Panc1 (cell line): ENCODE measurements at regions not wholly inside any gene's neighbourhood (a gene's known extent, or its start where the extent isn't known, plus 50 kb on each side); places are given as distances from the start of the nearest gene placed in this dataset.

ENCODE experiments used
- ATAC-seq: fragments of 200-7000 bp; cut with Tn5 transposase; 2 replicates; pipeline ENCODE4 v1.9.1; 2020; ENCODE audit warnings: mild to moderate bottlenecking, moderate library complexity
- BruUV-seq: library from RNA; stranded (reverse); fragments of 400-500 nt; replicated peaks from 2 replicates; lab custom pipeline; 2021; lab: Mats Ljungman, UMichigan
- CTCF ChIA-PET: fragments of 300-600 bp; sonication (Branson Sonifier 250); formaldehyde crosslinking; loops from one replicate; lab custom pipeline; 2022; ENCODE audit warnings: antibody characterized with exemption; lab: Charles Lee
- POLR2A ChIA-PET: fragments of 300-600 bp; sonication (Branson Sonifier 250); formaldehyde crosslinking; loops from one replicate; lab custom pipeline; 2022; ENCODE audit warnings: antibody characterized with exemption; lab: Charles Lee
- DNase-seq: peaks from one replicate; pipeline ENCODE4 v3.0.0-alpha.2; 2010; ENCODE audit warnings: low read depth, low spot score
- H3K27ac ChIP-seq: 2 replicates; pipeline ENCODE4 v1.5.1; 2011; ENCODE audit warnings: mild to moderate bottlenecking, low read length, inconsistent platforms
- H3K27me3 ChIP-seq: fragments of 200-500 bp; sonication (Bioruptor generic); 2 replicates; pipeline ENCODE4 v1.6.0; 2014; ENCODE audit warnings: low read length, inconsistent platforms; ENCODE audit not compliant: control insufficient read depth, insufficient read depth
- H3K36me3 ChIP-seq: fragments of 200-500 bp; sonication (Bioruptor generic); 2 replicates; pipeline ENCODE4 v1.5.1; 2014; ENCODE audit warnings: inconsistent platforms, mild to moderate bottlenecking, low read length, moderate library complexity; ENCODE audit not compliant: control insufficient read depth, insufficient read depth
- H3K4me1 ChIP-seq: 2 replicates; pipeline ENCODE4 v1.5.1; 2011; ENCODE audit warnings: inconsistent platforms, mild to moderate bottlenecking, low read length, moderate library complexity; ENCODE audit not compliant: control insufficient read depth, insufficient read depth
- H3K4me3 ChIP-seq, 2 experiments: 2 replicates each; pipeline ENCODE4 v1.5.1; 2011 to 2012; ENCODE audit warnings: low read depth in 2 of 2, low read length in 2 of 2, mild to moderate bottlenecking in 2 of 2, inconsistent platforms in 1 of 2, moderate library complexity in 1 of 2
- H3K9me3 ChIP-seq: fragments of 200-500 bp; sonication (Bioruptor generic); 2 replicates; pipeline ENCODE4 v1.5.1; 2014; ENCODE audit warnings: low read depth, mild to moderate bottlenecking, inconsistent platforms, low read length, moderate library complexity; ENCODE audit not compliant: control insufficient read depth, insufficient read depth
- CTCF ChIP-seq: fragments of 450-650 bp; IDR thresholded peaks from 2 replicates; pipeline ENCODE4 v1.5.1; 2017; ENCODE audit warnings: mild to moderate bottlenecking
- POLR2AphosphoS5 ChIP-seq: IDR thresholded peaks from 2 replicates; pipeline ENCODE4 v1.6.1; 2012; ENCODE audit warnings: mild to moderate bottlenecking, low read depth, low read length, moderate library complexity
- REST ChIP-seq, 2 experiments: IDR thresholded peaks; 2 replicates each; pipeline ENCODE4 v1.6.1; 2011 to 2012; ENCODE audit warnings: low read depth in 2 of 2, control low read depth in 1 of 2, low read length in 1 of 2, mild to moderate bottlenecking in 1 of 2, moderate library complexity in 1 of 2; ENCODE audit not compliant: insufficient read depth in 1 of 2
- SIN3A ChIP-seq: IDR thresholded peaks from 2 replicates; pipeline ENCODE4 v1.6.1; 2012; ENCODE audit warnings: low read depth, mild to moderate bottlenecking, low read length, moderate library complexity, borderline replicate concordance; ENCODE audit not compliant: insufficient read depth
- TCF7L2 ChIP-seq: IDR thresholded peaks from 2 replicates; pipeline ENCODE4 v1.6.1; 2011; ENCODE audit warnings: mild to moderate bottlenecking, low read depth, low read length, inconsistent platforms
- in situ Hi-C: cut with HindIII; loops from 2 replicates; pipeline ENCODE4 v1.10.0; 2016; ENCODE audit warnings: low sequenced_read_pairs, low pct_unique_long_range_greater_than_20kb
- intact Hi-C: fragments of 100-400 bp; cut with micrococcal nuclease; formaldehyde crosslinking; loops from one replicate; pipeline ENCODE4 v1.10.0; 2022; ENCODE audit not compliant: unreplicated experiment

- no peak for ATAC-seq
- TF ChIP-seq REST (IDR thresholded peaks at IDR 0.05; ENCODE audit: insufficient read depth in 1 of 2, low read depth in 2 of 2, low read length in 1 of 2) (no peak), SIN3A (no peak), CTCF (no peak), POLR2AphosphoS5 (no peak), TCF7L2 (no peak)
- in situ Hi-C loops: no loop called here
Measured at GRCh38 chr13:65843314-65843731, 1386.8 kb downstream of the PCDH9 start.

GRCh38 chr13:65841156-65841555 lies 1389.0 kb downstream of the PCDH9 start:
- Histone ChIP-seq H3K9me3 (no peaks in the 10 kb centered on the region), H3K27me3 (no peaks in the 10 kb centered on the region), H3K36me3 (no peaks in the 10 kb centered on the region), H3K4me3 (no peak overlapping the region), H3K4me1 (no peaks in the 10 kb centered on the region), H3K27ac (no peak overlapping the region)
- intact Hi-C loops (no loop called here), in situ Hi-C loops (no loop called here)
- CTCF ChIA-PET: no interaction called here
- no peak for ATAC-seq
- no peak for DNase-seq
- no TSS peak for BruUV-seq
- TF ChIP-seq SIN3A (no peak), CTCF (no peak), TCF7L2 (no peak)
- POLR2A ChIA-PET: no interaction called here

More at GRCh38 chr13:65843314-65843731, 1386.8 kb downstream of the PCDH9 start:
- Histone ChIP-seq H3K27ac (no peak overlapping the region), H3K27me3 (no peaks in the 10 kb centered on the region), H3K4me3 (no peak overlapping the region), H3K4me1 (no peaks in the 10 kb centered on the region), H3K9me3 (no peaks in the 10 kb centered on the region), H3K36me3 (no peaks in the 10 kb centered on the region)
- BruUV-seq: no TSS peak
- ChIA-PET CTCF (no interaction called here), POLR2A (no interaction called here)
- intact Hi-C loops: no loop called here
- no peak for DNase-seq
